ENCODE measurements at regions not wholly inside any gene's neighbourhood (a gene's known extent, or its start where the extent isn't known, plus 50 kb on each side); places are given as distances from the start of the nearest gene placed in this dataset.
"Not testable (repeated sequence)": the region's sequence is repeated elsewhere in the genome, so short reads cannot be mapped to it uniquely, and the experiment has no call there.

- no peak overlapping the region for H3K4me3 ChIP-seq (ENCODE audit: low read depth, low read length)
- 77% methylated on average over 3 of the region's 3 CpGs for WGBS
- no peak for DNase-seq (ENCODE audit: extremely low spot score)
- H3K36me3 ChIP-seq (ENCODE audit: insufficient read depth), result no peaks in the 10 kb centered on the region
- H3K27ac ChIP-seq (ENCODE audit: low read depth), result no peak overlapping the region
- H3K4me1 ChIP-seq (ENCODE audit: insufficient read depth), result no peaks in the 10 kb centered on the region
Measured at GRCh38 chr15:69706353-69707097, 253.9 kb downstream of the RPLP1 start.

- H3K27ac ChIP-seq (ENCODE audit: low read depth); H3K4me3 ChIP-seq (ENCODE audit: low read depth, low read length); H3K4me1 ChIP-seq (ENCODE audit: insufficient read depth); DNase-seq (ENCODE audit: extremely low spot score); H3K36me3 ChIP-seq (ENCODE audit: insufficient read depth): not testable (repeated sequence)
- 93% methylated on average over 4 of the region's 4 CpGs for WGBS
Measured at GRCh38 chr15:69707241-69707640, 254.6 kb downstream of the RPLP1 start.

- 91% methylated on average over 3 of the region's 3 CpGs for WGBS
- not testable (repeated sequence) for H3K4me3 ChIP-seq (ENCODE audit: low read depth, low read length); H3K27ac ChIP-seq (ENCODE audit: low read depth); DNase-seq (ENCODE audit: extremely low spot score); H3K36me3 ChIP-seq (ENCODE audit: insufficient read depth); H3K4me1 ChIP-seq (ENCODE audit: insufficient read depth)
Measured at GRCh38 chr15:69708436-69709122, 256.0 kb downstream of the RPLP1 start.

DNA sequence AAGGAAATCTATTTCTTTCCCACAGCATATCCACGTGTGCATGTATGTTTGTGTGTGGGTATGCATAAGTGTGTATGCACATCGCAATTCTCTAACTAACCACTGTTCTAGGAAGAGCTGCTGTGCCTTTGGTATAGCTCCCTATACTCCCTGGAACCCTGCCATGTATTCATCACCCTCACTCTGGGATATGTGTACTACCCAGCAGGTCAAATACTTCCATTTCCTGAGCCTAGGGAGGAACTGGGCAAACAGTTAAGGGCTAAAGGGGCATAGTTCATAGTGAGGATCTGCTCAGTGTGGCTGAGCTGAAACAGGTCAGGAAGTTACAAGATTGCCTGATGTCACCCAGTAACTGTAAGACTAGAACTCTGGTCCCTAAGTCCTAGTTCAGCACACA is 260.4 kb downstream of the RPLP1 start:
- H3K36me3 ChIP-seq (ENCODE audit: insufficient read depth), result no peaks in the 10 kb centered on the region
- no peak for DNase-seq (ENCODE audit: extremely low spot score)
- H3K4me3 ChIP-seq (ENCODE audit: low read depth, low read length), result no peak overlapping the region
- H3K27ac ChIP-seq (ENCODE audit: low read depth), result no peak overlapping the region
- no peaks in the 10 kb centered on the region for H3K4me1 ChIP-seq (ENCODE audit: insufficient read depth)
- WGBS, result 87% methylated on average over 2 of the region's 2 CpGs

GRCh38 chr15:69713726-69714559 is 261.3 kb downstream of the RPLP1 start:
- Histone ChIP-seq H3K4me1 (ENCODE audit: insufficient read depth) (no peaks in the 10 kb centered on the region), H3K4me3 (ENCODE audit: low read depth, low read length) (no peak overlapping the region), H3K36me3 (ENCODE audit: insufficient read depth) (no peaks in the 10 kb centered on the region), H3K27ac (ENCODE audit: low read depth) (no peak overlapping the region)
- WGBS, result 80% methylated on average over 9 of the region's 9 CpGs
- no peak for DNase-seq (ENCODE audit: extremely low spot score)

DNA sequence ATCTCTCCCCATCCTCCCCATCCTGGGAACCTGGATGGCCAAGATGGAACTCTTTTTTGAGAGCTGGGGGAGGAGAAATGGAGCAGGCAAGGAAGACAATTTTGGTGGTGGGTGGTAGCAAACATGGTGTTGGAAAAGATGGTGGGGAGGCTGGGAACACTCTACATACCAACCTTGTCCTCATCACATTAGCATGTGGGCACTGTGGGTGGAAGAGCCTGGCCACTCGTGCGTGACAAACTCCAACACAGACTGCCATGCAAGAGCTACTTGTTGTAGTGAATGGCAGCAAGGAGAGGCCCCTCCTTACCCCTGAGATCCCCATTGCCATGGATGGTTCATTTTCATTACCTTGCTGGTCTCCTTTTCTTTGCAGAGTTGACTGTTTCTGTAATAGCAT is 262.6 kb downstream of the RPLP1 start:
- 89% methylated on average over 2 of the region's 2 CpGs for WGBS
- no peaks in the 10 kb centered on the region for H3K36me3 ChIP-seq (ENCODE audit: insufficient read depth)
- no peak overlapping the region for H3K4me3 ChIP-seq (ENCODE audit: low read depth, low read length)
- DNase-seq (ENCODE audit: extremely low spot score), result no peak
- no peaks in the 10 kb centered on the region for H3K4me1 ChIP-seq (ENCODE audit: insufficient read depth)
- H3K27ac ChIP-seq (ENCODE audit: low read depth), result no peak overlapping the region

GRCh38 chr15:69718436-69718835 is 265.8 kb downstream of the RPLP1 start:
- DNase-seq (ENCODE audit: extremely low spot score), result no peak
- H3K4me3 ChIP-seq (ENCODE audit: low read depth, low read length), result no peak overlapping the region
- 94% methylated on average over 2 of the region's 2 CpGs for WGBS
- H3K36me3 ChIP-seq (ENCODE audit: insufficient read depth), result no peaks in the 10 kb centered on the region
- H3K27ac ChIP-seq (ENCODE audit: low read depth), result no peak overlapping the region
- H3K4me1 ChIP-seq (ENCODE audit: insufficient read depth), result no peaks in the 10 kb centered on the region

- no peaks in the 10 kb centered on the region for H3K4me1 ChIP-seq (ENCODE audit: insufficient read depth)
- no peak for DNase-seq (ENCODE audit: extremely low spot score)
- no peak overlapping the region for H3K27ac ChIP-seq (ENCODE audit: low read depth)
- 61% methylated on average over 4 of the region's 4 CpGs for WGBS
- H3K4me3 ChIP-seq (ENCODE audit: low read depth, low read length), result no peak overlapping the region
- no peaks in the 10 kb centered on the region for H3K36me3 ChIP-seq (ENCODE audit: insufficient read depth)
Measured at GRCh38 chr15:69718916-69719315, 266.3 kb downstream of the RPLP1 start.

DNA sequence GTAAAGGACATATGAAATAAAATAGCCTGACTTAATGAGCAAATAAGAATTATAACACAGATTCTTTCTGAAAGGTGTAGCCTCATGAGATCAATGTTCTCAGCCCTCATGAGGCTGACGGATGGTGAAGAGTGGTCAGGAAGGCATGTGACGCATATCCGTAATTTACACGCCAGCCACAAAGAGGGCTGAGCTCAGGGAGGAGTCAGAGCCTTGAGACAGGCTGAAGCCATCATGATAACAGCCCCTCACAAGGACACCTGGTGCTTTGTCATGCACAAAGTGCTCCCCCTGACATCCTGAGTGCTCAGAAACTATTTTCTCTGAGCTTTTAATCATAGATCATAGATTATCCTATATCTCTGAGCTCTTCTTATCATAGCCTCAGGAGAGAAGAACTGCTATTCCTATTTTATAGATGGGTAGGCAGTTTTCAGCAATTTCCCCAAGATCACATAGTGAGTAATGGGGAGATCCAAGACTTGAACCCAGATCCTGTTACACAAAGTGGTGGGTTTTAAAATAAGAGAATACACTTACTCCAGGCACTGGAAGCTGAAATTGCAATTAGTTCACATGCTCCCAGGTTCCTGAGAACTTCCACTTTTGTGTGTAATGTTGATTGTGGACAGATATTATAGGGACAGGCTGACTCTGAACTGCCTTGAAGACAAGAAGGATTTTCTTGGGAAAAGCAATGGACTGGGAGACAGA is 267.1 kb downstream of the RPLP1 start:
- 73% methylated on average over 4 of the region's 4 CpGs for WGBS
- no peaks in the 10 kb centered on the region for H3K36me3 ChIP-seq (ENCODE audit: insufficient read depth)
- no peaks in the 10 kb centered on the region for H3K4me1 ChIP-seq (ENCODE audit: insufficient read depth)
- H3K27ac ChIP-seq (ENCODE audit: low read depth), result no peak overlapping the region
- no peak for DNase-seq (ENCODE audit: extremely low spot score)
- H3K4me3 ChIP-seq (ENCODE audit: low read depth, low read length), result no peak overlapping the region

DNA sequence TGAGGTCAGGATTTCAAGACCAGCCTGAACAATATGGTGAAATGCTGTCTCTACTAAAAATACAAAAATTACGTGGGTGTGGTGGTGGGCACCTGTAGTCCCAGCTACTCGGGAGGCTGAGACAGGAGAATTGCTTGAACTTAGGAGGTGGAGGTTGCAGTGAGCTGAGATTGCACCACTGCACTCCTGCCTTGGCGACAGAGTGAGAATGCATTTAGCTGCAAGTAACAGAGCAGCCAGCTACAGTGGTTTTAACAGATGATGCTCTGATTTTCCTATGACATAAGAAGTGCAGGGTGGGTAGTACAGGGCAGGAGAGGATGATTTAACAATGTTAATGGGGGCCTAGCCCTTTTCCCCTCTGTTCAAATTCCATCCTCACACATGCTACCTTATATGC is 267.9 kb downstream of the RPLP1 start:
- no peaks in the 10 kb centered on the region for H3K36me3 ChIP-seq (ENCODE audit: insufficient read depth)
- DNase-seq (ENCODE audit: extremely low spot score), result no peak
- no peaks in the 10 kb centered on the region for H3K4me1 ChIP-seq (ENCODE audit: insufficient read depth)
- 95% methylated on average over 3 of the region's 3 CpGs for WGBS
- no peak overlapping the region for H3K4me3 ChIP-seq (ENCODE audit: low read depth, low read length)
- H3K27ac ChIP-seq (ENCODE audit: low read depth), result no peak overlapping the region

DNA sequence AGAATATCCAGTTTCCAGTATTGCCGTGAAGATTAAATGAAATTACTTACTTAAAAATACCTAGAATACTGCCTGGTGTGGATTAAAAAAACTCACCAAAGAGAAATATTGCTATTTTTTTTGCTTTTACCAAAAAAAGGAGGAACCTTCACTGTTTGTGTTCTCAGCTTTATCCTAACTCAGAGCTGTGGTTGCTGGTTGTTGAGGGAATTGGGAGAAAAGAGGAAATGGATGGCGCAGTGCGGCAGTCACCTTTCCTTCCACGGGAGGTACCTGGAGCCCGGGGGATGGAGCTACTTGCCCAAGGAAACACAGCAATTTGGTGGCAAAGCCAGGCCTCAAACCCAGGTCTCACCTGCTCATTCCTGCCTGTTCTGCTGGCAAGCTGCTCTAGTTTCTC is 270.3 kb downstream of the RPLP1 start:
- H3K36me3 ChIP-seq (ENCODE audit: insufficient read depth), result no peaks in the 10 kb centered on the region
- no peak for DNase-seq (ENCODE audit: extremely low spot score)
- 92% methylated on average over 5 of the region's 5 CpGs for WGBS
- H3K4me3 ChIP-seq (ENCODE audit: low read depth, low read length), result no peak overlapping the region
- no peaks in the 10 kb centered on the region for H3K4me1 ChIP-seq (ENCODE audit: insufficient read depth)
- no peak overlapping the region for H3K27ac ChIP-seq (ENCODE audit: low read depth)

- no peak for DNase-seq (ENCODE audit: extremely low spot score)
Measured at GRCh38 chr15:69723404-69724096, 270.9 kb downstream of the RPLP1 start.

GRCh38 chr15:69724333-69724732 is 271.7 kb downstream of the RPLP1 start:
- no peak for DNase-seq (ENCODE audit: extremely low spot score)
- H3K4me1 ChIP-seq (ENCODE audit: insufficient read depth), result no peaks in the 10 kb centered on the region
- H3K27ac ChIP-seq (ENCODE audit: low read depth), result no peak overlapping the region
- no peaks in the 10 kb centered on the region for H3K36me3 ChIP-seq (ENCODE audit: insufficient read depth)
- H3K4me3 ChIP-seq (ENCODE audit: low read depth, low read length), result no peak overlapping the region
- 94% methylated on average over 3 of the region's 3 CpGs for WGBS

More at GRCh38 chr15:69723404-69724096, 270.9 kb downstream of the RPLP1 start:
- Histone ChIP-seq H3K4me3 (ENCODE audit: low read depth, low read length) (no peak overlapping the region), H3K36me3 (ENCODE audit: insufficient read depth) (no peaks in the 10 kb centered on the region), H3K4me1 (ENCODE audit: insufficient read depth) (no peaks in the 10 kb centered on the region), H3K27ac (ENCODE audit: low read depth) (no peak overlapping the region)
- 59% methylated on average over 7 of the region's 7 CpGs for WGBS

All from urinary bladder (tissue), 3 donors.